GM18867 (cell line): ENCODE measurements at regions not wholly inside any gene's neighbourhood (a gene's known extent, or its start where the extent isn't known, plus 50 kb on each side); places are given as distances from the start of the nearest gene placed in this dataset.
"Not testable (repeated sequence)": the region's sequence is repeated elsewhere in the genome, so short reads cannot be mapped to it uniquely, and the experiment has no call there.

ENCODE experiments used
- ATAC-seq: cut with Tn5 transposase; IDR thresholded peaks from one replicate; pipeline ENCODE4 v1.9.1; 2021; ENCODE audit warnings: mild to moderate bottlenecking, moderate library complexity; ENCODE audit not compliant: unreplicated experiment

- ATAC-seq, result peak; percentile 94
These were observed 143.6 kb upstream of the GRM7 start for GRCh38 chr3:6717026-6717943.

GRCh38 chr3:6719999-6720398 lies 140.9 kb upstream of the GRM7 start:
- ATAC-seq, result no peak

GRCh38 chr3:6721491-6721890 lies 139.4 kb upstream of the GRM7 start:
- ATAC-seq, result no peak

DNA sequence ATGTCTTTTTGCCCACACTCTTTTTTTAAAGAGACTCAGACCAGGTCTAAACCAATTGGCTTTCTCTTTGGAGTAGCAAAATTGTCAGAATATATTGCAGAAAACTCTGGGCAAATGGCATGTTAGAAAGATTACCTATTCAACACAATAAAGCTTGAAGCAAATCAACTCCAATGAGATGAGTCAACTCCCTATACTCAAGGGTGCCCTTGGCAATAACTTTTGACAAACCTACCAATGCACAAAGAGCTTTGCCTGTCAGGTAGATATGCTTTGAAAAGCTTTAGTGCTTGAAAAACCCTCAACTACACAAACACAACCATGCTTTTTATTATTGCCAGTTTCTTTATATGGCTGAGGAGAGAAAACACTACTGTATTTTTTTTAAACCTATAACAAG lies 137.7 kb upstream of the GRM7 start:
- ATAC-seq, result no peak

- no peak for ATAC-seq
These were observed 134.1 kb upstream of the GRM7 start for GRCh38 chr3:6726811-6727210.

GRCh38 chr3:6732807-6733206 lies 128.1 kb upstream of the GRM7 start:
- ATAC-seq, result no peak

GRCh38 chr3:6733699-6734394 lies 127.1 kb upstream of the GRM7 start:
- no peak for ATAC-seq

GRCh38 chr3:6734395-6734746 lies 126.5 kb upstream of the GRM7 start:
- no peak for ATAC-seq

- no peak for ATAC-seq
These were observed 123.9 kb upstream of the GRM7 start for GRCh38 chr3:6736836-6737629.

- no peak for ATAC-seq
These were observed 123.3 kb upstream of the GRM7 start for GRCh38 chr3:6737630-6738029.

DNA sequence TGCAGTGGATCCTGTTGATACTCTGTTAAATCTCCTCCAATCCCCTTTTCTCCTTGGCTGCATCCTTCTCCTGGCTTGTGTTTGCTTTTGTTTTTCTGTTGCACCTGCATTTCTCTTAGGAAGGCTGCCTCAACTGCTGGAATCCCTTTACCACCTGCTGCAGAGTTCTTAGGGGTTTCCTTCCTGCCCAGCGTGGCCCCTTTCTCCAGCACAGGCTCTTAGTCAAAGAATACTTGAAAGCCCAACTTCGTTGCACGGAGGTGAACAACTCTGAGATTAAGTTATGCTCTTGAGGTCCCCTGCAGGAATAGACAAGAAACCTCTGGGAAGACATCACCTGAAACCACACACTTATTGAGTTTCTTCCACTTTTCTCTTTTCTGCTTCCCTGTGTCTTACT lies 121.6 kb upstream of the GRM7 start:
- no peak for ATAC-seq

- no peak for ATAC-seq
These were observed 117.7 kb upstream of the GRM7 start for GRCh38 chr3:6743067-6743720.

GRCh38 chr3:6746443-6746842 lies 114.5 kb upstream of the GRM7 start:
- no peak for ATAC-seq

- no peak for ATAC-seq
These were observed 113.9 kb upstream of the GRM7 start for GRCh38 chr3:6747017-6747416.

DNA sequence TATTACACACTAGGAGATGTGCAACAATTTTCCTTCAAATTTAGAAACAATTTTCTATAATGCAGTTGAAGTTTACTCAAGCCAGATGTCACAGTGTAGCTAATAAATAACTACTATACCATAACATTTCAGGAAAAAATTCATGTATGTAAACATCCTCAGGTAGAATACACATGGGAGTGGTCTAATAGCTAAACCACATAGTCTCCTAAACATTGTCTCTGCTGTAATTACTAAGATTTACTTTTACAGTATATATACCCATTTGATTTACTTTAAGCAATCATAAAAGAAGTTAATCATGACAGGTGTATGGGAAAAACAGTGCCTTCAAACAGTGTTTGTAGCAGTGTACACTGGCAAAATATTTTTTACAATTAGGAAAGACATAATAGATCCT lies 110.1 kb upstream of the GRM7 start:
- ATAC-seq, result no peak

GRCh38 chr3:6753536-6753935 lies 107.4 kb upstream of the GRM7 start:
- ATAC-seq, result no peak

DNA sequence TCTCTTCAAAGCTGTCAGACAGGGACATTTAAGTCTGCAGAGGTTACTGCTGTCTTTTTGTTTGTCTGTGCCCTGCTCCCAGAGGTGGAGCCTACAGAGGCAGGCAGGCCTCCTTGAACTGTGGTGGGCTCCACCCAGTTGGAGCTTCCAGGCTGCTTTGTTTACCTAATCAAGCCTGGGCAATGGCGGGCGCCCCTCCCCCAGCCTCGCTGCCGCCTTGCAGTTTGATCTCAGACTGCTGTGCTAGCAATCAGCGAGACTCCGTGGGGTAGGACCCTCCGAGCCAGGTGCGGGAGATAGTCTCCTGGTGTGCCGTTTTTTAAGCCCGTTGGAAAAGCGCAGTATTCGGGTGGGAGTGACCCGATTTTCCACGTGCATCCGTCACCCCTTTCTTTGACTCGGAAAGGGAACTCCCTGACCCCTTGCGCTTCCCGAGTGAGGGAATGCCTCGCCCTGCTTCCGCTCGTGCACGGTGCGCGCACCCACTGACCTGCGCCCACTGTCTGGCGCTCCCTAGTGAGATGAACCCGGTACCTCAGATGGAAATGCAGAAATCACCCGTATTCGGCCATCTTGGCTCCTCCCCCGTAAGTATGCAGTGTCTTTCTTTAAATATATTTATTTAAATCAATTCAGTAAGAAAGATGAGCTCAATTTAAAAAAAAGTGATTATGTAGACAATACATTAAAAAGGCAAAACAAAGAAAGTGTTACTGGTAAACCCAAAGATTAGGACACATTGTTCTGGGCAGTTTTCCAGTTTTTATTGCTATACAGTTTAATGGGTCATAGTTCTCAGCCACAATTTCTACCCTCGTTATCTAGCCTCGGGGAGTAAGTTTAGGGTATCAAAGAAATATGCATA lies 91.2 kb upstream of the GRM7 start:
- not testable (repeated sequence) for ATAC-seq

GRCh38 chr3:6770397-6770690 lies 90.6 kb upstream of the GRM7 start:
- ATAC-seq, result no peak

GRCh38 chr3:6771171-6771570 lies 89.7 kb upstream of the GRM7 start:
- ATAC-seq, result no peak

DNA sequence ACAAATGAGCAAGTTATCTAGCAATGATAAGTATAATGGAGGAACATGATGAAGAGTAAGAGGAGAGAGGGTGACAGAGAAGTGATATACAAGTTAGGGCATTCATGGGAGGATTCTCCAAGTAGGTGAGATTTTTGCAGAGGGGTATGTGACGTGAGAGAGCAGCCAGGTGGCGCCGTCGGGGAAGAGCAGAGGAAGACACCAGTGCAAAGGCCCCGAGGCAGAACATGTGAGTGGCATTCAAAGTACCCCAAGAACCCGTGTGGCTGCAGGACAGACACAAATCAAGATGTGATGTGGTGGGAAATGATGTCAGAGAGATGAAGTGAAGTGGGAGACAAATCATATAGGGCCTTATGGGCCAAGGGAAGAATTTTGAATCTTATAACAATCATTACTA lies 81.8 kb upstream of the GRM7 start:
- no peak for ATAC-seq
